ENCODE measurements at regions not wholly inside any gene's neighbourhood (a gene's known extent, or its start where the extent isn't known, plus 50 kb on each side); places are given as distances from the start of the nearest gene placed in this dataset.

GRCh38 chr2:104936527-104936926 lies 82.6 kb downstream of the POU3F3 start:
- no peak for TF ChIP-seq CEBPB (IDR thresholded peaks at IDR 0.05; ENCODE audit: low read depth, low read length)
- no peak for TF ChIP-seq FOS (IDR thresholded peaks at IDR 0.05; ENCODE audit: low read depth, low read length)
- TF ChIP-seq POLR2A (IDR thresholded peaks at IDR 0.05; ENCODE audit: low read depth, low read length) = no peak
- no peak for TF ChIP-seq BHLHE40 (IDR thresholded peaks at IDR 0.05; ENCODE audit: low read depth, low read length)
- no peak for TF ChIP-seq CTCF (conservative IDR thresholded peaks at IDR 0.05; ENCODE audit: low read depth, low read length)
- TF ChIP-seq RCOR1 (IDR thresholded peaks at IDR 0.05; ENCODE audit: insufficient replicate concordance, low read length) = no peak
- no peak for TF ChIP-seq NFE2L2 (IDR thresholded peaks at IDR 0.05; ENCODE audit: low read depth, low read length)
- TF ChIP-seq USF2 (IDR thresholded peaks at IDR 0.05; ENCODE audit: low read depth, low read length) = no peak
- TF ChIP-seq MAFK (IDR thresholded peaks at IDR 0.05; ENCODE audit: low read depth, low read length) = no peak
- TF ChIP-seq MXI1 (IDR thresholded peaks at IDR 0.05; ENCODE audit: borderline replicate concordance, low read depth, low read length) = no peak
- no peak for TF ChIP-seq RFX5 (IDR thresholded peaks at IDR 0.05; ENCODE audit: low read depth, low read length)
- TF ChIP-seq SMC3 (IDR thresholded peaks at IDR 0.05; ENCODE audit: low read depth, low read length) = no peak
- no peak for TF ChIP-seq CHD1 (IDR thresholded peaks at IDR 0.05; ENCODE audit: low read depth, low read length)
- no peak for TF ChIP-seq RAD21 (IDR thresholded peaks at IDR 0.05; ENCODE audit: low read length)
- no peak for TF ChIP-seq ELK1 (IDR thresholded peaks at IDR 0.05; ENCODE audit: borderline replicate concordance, low read depth, low read length)
- TF ChIP-seq MAZ (IDR thresholded peaks at IDR 0.05; ENCODE audit: borderline replicate concordance, low read depth, low read length) = no peak
- Histone ChIP-seq H3K79me1 (ENCODE audit: low read depth in 1 of 2, low read length in 2 of 2) (no peaks in the 10 kb centered on the region), H3K56ac (ENCODE audit: extremely low read depth, insufficient read depth, low read length) (no peak overlapping the region), H3K23ac (ENCODE audit: low read depth, low read length) (no peak overlapping the region), H3K4ac (ENCODE audit: low read depth, low read length) (no peak overlapping the region), H2BK20ac (ENCODE audit: low read depth, low read length) (no peak overlapping the region), H3K9me1 (ENCODE audit: insufficient read depth, low read length) (no peaks in the 10 kb centered on the region), H3K9ac (ENCODE audit: low read depth, low read length) (no peak overlapping the region), H2BK15ac (ENCODE audit: low read depth, low read length) (no peak overlapping the region), H2BK5ac (ENCODE audit: low read depth, low read length, poor library complexity, severe bottlenecking) (no peak overlapping the region), H3K18ac (ENCODE audit: low read depth, low read length) (no peak overlapping the region), H4K20me1 (ENCODE audit: insufficient read depth, low read length) (no peaks in the 10 kb centered on the region), H4K5ac (ENCODE audit: low read depth, low read length) (no peak overlapping the region), H3K4me2 (ENCODE audit: low read depth, low read length) (no peak overlapping the region), H2BK120ac (ENCODE audit: low read depth, low read length) (no peak overlapping the region), H3K27ac (ENCODE audit: insufficient read depth, low read length) (no peak overlapping the region), H2AFZ (replicated peaks; ENCODE audit: low read length, poor library complexity) (no peak overlapping the region), H3K4me1 (ENCODE audit: control insufficient read depth, insufficient read depth, low read length) (no peaks in the 10 kb centered on the region), H2AK5ac (ENCODE audit: low read depth, low read length) (no peak overlapping the region), H4K8ac (ENCODE audit: low read depth in 2 of 2, low read length in 2 of 2) (no peak overlapping the region), H3K36me3 (ENCODE audit: control insufficient read depth, insufficient read depth, low read length) (no peaks in the 10 kb centered on the region), H3K9me3 (ENCODE audit: control insufficient read depth, insufficient read depth, low read length) (no peaks in the 10 kb centered on the region), H3K14ac (replicated peaks; ENCODE audit: low read depth, low read length) (no peak overlapping the region), H3K27me3 (ENCODE audit: control insufficient read depth, insufficient read depth, low read length) (no peaks in the 10 kb centered on the region; the same call in 1 of the 2 replicates), H4K91ac (ENCODE audit: insufficient read depth, low read depth, low read length) (no peak overlapping the region), H2AK9ac (replicated peaks; ENCODE audit: low read depth, low read length, poor library complexity) (no peak overlapping the region), H3K4me3 (ENCODE audit: insufficient read depth, low read depth, low read length) (no peak overlapping the region)
- ATAC-seq (ENCODE audit: low read depth) = no peak
- dilution Hi-C loops (cut with HindIII; ENCODE audit: low sequenced_read_pairs, unreplicated experiment) = no loop called here
- no peak for DNase-seq
- intact Hi-C loops (cut with micrococcal nuclease) = no loop called here
- in situ Hi-C loops (cut with MboI; ENCODE audit: low sequenced_read_pairs) = no loop called here
- CTCF ChIA-PET = no interaction called here
- no TSS peak for BruUV-seq (replicated peaks)
- WGBS, 2 experiments (ENCODE audit: extremely low coverage in 2 of 2, insufficient read length in 1 of 2) = 71% methylated on average over 1 of the region's 4 CpGs; no CpG with 5 or more reads in 1 of the 2 experiments
- POLR2A ChIA-PET (ENCODE audit: unreplicated experiment) = no interaction called here
